ENCODE measurements at regions not wholly inside any gene's neighbourhood (a gene's known extent, or its start where the extent isn't known, plus 50 kb on each side); places are given as distances from the start of the nearest gene placed in this dataset.

DNA sequence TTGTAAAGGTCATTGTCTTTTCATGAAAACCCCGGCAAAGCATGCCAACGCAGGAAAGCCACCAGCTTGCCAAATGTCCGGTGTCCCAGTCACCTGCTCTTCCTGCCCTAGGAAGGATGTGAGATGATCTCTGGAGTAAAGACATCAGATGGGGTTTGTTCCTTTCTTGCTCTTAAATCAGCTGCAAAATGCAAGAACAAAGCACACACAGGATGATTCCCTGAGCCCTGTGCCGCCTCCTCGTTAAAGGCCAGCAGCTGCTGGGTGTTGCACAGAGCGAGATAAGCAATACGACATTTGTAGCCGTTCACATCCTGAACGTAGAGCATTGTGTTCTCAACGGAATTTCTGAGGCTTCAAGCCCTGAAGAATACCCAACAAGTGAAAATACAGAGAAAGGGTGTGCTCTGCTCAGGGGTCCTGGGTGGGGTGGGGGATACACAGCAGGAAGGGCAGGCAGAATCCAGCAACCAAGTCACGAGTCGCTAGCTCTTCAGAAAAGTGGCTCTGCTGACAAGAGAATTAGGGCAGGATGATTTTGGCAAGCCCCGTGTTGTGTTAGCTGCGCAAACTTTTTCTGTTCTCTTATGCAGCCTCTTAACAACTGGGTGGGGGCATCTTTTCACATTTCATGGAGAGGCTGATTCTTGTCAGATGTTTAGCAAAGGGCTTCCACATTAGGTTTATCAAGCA is 229.2 kb upstream of the MAP3K1 start:
- no peak for DNase-seq

DNA sequence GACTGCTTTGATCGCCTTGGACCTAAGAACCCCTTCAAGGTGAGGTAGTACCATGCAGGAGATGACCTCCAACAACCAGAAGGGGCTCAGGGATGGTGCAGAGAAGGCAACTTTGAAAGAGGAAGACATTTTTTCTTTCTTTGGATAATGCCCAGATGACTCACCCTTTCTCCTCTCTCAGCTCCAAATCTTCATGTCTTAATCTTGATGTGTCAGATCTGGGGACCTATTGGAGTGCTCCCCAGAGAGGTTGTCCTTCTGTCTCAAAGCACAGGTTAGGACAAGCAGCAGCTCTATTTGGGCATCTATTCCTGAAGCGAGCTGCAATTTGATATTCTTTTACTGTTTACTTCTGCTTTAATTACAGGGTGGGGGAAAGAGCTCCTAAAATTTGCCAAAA is 229.9 kb upstream of the MAP3K1 start:
- peak; percentile 60 for DNase-seq

DNA sequence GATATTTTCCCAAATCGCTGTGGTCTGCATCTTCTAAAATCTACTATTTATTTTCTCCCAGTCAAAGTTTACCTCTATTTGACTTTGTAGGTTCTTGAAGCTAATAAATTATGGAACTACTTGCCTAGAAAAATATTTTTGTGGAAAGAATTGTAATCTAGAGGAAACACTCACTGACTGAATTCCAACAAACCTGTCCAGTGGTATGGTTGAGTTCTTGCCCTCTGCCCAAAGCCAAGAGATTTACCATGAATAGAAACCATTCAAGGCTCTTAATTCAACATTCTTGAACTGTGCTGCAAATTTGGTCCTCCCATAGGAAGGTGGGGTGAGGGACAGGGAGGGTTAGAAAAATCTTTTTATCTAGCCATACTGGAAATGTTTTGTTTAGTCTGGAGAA is 233.9 kb upstream of the MAP3K1 start:
- no peak for DNase-seq

DNA sequence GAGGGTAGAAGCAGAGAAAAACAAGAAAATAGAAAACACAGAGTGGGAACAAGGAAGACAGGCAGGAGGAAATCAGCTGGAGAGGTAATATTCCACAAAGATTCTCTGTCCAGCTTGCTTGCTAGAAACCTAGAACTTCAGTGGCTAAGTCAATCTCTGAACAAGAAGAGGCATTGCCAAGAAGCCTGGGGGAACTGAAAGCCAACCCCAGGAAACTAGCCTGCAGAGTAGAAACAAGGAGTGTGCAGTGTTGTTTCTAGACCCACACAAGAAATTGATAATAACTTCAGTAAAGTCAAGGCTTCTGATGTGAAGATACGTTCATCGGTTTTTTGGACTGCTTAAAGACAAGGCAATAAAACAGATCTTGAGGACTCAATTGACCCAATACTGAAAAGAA is 234.5 kb upstream of the MAP3K1 start:
- DNase-seq: no peak

DNA sequence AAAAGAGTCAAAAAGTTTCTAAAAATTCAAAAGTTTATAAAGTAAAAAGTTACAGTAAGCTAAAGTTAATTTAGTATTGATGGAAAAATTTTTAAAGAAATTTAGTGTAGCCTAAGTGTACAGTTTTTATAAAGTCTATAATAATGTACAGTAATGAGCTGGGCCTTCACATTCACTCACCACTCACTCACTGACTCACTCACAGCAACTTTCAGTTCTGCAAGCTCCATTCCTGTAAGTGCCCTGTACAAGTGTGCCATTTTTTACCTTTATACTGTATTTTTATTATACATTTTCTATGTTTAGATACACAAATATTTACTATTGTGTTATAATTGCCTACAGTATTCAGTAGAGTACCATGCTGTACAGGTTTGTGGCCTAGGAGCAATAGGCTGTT is 239.5 kb upstream of the MAP3K1 start:
- peak; percentile 39 for DNase-seq

DNA sequence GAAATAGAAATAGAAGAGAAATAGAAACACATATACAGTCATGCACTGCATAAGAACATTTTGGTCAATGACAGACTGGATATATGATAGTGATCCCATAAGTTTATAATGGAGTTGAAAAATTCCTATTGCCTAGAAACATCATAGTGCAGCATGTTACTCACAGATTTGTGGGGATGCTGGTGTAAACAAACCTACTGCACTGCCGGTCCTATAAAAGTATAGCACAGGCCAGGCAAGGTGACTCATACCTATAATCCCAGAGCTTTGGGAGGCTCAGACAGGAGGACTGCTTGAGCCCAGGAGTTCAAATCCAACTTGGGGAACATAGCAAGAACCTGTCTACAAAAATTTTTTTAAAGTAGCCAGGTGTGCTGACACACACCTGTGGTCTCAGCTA is 240.6 kb upstream of the MAP3K1 start:
- DNase-seq: no peak

DNA sequence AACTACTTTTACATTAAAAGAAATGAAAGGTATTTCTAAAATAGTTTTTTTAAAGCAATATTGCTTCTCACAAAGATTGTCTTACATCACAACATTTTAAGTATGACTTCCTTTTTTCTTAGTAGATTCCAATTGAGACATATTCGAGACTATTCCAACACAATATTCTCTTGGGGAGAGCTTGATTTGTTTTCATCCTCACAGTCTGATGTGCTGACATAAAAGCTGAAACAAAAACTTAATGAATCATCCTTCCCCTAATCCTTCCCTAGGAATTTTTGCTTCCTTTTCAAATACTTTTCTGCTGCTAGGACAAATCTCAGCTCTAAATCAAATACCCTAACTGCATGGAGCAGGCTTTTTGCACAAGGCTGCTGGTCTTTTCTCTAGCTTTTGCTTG is 245.8 kb upstream of the MAP3K1 start:
- peak; percentile 66 for DNase-seq

DNA sequence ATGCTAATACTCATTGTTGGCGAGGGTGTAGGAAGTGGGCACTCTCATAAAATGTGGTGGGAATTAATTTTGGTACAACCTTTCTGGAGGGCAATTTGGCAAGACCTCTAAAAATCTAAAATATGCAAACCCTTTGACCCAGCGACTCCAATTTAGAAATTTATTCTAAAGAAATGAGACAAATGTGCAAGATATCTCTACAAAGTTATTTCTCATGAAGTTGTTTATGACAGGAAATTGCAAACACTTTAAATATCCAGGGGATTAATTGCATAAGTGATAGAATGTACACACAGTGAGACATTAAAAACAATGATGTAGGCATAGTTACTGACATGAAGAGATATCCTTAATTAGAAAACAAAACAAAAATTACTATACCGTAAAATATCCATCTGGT is 246.3 kb upstream of the MAP3K1 start:
- no peak for DNase-seq

DNA sequence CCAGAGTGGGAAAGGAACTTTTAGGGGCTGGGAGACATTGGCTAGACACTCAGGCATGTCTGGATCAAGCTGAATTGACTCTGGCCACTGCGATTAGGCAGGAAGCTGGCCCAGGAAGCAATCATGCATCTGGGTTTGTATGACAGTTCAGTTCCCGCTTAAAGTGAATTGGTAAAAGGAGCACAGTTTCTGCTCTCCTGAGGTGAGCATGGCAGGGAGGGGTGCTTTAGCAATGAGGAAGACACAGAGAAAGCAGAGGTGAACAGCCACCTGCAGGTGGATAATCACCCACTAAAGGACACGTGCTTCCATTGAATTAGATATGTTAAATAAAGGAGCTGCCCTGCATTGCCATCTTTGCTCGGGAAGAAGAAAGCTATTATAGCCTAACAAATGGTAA is 248.1 kb upstream of the MAP3K1 start:
- DNase-seq: no peak

DNA sequence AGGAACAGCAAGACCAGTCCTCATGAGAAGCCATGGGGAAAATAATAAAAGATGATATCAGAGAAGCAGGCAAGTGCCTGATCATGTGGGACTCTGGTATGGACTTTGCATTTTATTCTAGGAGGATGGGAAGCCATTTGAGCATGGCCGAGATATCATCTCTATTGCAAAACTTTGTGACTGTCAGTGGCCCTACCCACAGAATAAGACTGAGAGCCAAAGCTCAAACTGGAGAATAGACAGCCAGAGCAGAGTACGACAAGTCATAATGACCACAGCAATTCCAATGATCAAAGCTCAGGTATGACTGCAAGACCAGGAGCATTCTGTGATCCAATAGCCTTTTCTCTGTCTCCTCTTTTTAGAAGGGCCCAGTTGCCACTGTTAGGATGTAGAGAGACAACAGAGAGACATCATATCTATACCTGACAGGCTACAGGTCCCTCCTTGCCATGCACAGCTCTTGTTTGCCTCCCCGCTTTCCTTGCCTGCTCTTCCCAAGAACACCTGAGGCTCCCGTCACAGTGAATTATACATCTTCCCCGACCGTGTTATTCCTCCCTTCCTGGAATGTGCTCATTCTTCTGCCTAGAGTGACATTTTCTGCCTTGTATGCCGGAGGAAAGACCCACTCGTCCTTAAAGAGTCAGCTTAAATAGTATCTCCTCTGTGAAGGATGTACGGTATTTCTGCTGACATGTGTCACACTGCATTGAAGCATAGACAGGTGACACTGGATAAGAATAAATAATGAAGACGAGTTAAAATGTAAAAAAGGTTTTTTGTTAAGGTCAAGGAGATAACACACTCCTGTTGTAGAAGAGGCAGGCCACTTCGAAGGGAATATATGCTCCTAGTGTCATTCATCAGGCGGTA is 248.7 kb upstream of the MAP3K1 start:
- no peak for DNase-seq

DNA sequence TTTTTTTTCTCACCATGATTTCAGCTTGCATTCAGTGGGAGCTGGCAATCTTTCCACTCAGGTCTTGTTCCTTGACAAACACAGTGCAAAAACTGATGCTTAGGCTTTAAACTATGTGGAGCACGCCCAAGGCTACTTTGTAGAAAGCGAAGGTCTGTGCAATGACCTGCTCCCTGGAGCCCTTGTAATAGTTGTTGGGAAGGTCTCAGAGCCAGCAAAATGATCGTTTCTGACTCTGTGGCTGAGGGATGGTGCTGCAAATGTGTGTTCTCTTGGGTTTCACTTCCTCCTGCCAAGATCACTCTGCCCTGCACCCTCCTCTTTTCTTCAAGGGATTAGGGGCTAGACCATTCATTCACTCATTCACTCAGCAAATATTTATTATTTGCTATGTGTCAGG is 249.7 kb upstream of the MAP3K1 start:
- peak; percentile 68 for DNase-seq

DNA sequence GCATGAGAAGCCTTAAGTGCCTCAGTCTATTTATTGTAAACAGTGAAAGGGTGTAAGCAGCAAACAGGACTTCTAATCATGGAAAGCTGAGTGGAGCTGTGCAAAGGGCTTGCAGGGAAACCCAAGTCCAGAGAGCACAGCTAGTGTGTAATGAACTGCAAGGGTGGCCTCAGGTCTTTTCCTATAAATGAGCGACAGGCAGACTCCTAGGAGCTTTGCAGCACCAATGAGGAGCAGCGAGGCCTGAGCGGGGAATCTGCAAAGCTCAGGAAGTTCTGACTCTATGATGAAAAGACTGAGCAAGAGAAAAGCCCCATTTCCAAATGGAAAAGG is 250.1 kb upstream of the MAP3K1 start:
- no peak for DNase-seq

DNA sequence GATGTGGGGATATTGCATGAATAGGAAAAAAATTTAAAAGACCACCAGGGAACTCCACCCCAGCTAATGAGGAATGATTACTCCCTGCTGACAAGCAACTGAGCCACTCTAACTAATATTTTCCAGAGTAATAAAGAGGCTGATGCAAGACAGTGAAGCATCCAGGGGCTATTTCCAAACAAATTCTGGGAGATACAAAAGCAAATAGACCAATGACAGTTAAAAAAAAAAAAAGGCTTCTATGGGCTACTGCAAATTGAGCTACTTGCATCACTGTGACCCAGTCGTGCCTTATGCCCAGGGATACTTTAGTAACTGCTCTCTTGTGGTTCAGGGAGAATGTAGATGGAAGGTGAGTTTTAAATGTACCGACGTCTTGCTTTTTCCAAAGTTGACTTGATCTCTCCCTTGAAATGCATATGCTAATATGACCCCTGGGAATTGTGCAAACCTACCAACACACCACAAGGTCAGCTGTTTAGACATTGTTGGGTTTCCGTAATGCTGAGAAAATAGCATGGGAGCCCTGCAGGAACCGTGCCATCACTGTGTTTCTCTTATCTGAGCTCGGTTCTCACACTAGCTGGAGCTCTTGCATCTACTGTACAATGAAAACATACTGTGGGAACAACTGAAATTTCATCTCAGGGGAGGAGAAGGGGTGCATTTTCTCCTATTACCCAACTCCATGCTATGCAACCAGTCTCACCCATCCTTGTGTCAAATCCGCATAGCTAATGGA is 250.6 kb upstream of the MAP3K1 start:
- DNase-seq: no peak

DNA sequence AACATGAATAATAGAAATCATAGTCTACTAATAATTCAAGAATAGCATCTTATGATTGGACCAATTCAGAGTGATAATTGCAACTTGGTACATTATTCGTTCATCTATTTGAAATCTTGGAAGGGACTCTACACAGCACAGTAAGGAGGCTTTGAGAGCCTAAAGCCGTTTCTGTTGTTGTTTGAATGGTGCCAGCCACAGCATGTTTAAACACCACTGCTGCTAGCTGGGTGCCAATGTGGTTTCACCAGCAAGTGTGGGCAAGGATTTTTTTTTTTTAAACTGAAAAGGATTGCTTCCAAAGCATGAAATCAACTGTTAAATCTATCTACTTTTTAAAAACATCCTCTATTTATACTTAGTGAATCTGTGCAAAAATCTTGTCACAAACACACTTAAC is 253.9 kb upstream of the MAP3K1 start:
- DNase-seq: no peak

DNA sequence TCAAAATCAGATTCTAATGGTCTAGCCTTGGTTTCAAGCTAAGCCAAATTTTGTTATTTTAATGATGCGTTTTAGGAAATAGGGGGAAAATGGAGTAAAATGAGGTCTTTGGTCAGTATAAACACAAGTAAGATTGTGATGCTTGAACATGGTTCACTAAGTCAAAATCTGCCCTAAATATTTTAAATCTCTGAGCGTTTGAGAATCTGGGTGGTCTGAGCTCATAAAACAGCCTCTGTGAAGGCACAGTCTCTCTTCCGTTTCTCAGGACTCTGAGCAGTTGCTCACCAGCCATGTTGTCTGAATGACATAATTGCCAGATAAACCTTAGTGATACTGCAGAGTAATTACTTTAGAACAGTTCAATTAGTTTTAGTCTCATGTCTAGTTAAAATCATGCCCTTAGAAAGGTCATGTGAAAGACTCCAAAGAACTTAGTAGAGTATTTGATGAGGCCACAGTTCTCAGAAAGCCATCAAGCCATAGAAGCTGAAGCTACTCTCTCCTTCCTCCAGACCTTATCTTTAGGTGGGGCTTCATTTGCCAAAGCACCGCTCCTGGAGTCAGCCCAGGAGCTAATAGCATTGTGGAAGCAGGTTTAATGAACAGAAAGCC is 257.1 kb upstream of the MAP3K1 start:
- DNase-seq: no peak

DNA sequence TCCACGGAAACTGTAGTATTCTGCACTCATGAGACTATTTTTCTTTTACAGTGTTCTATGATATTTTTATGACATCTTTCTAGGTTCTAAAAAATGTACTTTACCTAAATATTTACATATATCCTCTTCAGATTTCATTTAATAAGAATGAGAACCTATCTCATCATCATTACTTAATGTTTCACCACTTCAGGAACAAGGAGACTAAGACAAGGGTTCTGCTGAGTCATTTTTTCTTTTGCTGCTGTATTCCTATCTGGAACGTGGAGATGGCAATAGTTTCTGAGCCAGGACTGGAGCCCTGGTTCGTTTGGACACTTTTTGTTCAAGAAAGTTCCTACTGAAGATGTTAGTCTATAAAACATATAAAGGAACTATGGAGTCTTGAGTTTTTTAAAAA is 258.2 kb upstream of the MAP3K1 start:
- DNase-seq: peak; percentile 27

DNA sequence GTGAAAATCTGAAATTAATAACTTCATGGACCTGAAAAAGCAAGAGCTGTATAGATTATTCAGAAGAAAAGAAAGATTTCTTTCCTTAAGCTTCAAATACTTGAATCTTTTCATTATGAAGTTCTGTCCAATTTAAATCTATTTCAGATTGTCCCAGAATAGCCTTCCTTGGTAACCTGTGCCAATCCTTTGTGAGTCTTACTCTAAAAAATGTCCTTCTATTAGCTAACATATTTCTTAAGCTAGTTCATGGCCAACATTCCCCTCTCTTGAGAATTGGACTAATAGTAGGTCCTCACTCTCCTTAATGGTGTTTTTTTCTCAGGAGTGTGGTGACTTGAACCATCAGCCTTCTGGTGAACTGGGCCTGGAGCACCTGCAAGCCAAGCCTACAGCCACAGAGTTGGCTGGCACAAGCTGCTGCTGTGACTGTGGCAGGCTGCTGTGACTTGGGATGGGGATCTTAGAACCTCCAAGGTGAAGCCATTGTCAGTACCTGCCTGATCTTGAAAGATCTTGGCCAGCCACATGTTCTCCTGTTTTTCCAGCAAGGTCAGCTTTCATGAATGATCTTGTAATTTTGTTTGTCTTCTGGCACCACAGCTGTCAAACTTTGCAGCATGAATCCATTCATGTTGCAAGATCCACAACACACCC is 262.6 kb upstream of the MAP3K1 start:
- DNase-seq: no peak

DNA sequence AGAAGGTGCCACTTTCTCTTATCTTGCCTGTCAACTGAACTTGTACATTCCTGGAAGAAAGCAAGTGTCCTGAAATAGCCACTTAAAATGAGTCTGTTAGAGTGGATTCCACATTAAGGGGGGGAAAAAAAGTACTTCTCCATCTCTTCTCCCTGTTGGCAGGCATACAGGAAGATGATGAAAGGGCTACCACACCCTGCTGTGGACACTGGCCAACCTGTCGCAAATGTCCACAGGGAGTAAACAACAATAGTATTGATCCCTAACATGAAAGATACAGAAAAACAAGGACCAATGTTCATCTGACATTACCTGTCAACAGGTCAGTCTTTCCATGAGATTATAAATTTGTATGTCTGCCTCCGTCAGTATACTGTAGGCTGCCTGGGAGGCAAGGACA is 265.1 kb upstream of the MAP3K1 start:
- no peak for DNase-seq

DNA sequence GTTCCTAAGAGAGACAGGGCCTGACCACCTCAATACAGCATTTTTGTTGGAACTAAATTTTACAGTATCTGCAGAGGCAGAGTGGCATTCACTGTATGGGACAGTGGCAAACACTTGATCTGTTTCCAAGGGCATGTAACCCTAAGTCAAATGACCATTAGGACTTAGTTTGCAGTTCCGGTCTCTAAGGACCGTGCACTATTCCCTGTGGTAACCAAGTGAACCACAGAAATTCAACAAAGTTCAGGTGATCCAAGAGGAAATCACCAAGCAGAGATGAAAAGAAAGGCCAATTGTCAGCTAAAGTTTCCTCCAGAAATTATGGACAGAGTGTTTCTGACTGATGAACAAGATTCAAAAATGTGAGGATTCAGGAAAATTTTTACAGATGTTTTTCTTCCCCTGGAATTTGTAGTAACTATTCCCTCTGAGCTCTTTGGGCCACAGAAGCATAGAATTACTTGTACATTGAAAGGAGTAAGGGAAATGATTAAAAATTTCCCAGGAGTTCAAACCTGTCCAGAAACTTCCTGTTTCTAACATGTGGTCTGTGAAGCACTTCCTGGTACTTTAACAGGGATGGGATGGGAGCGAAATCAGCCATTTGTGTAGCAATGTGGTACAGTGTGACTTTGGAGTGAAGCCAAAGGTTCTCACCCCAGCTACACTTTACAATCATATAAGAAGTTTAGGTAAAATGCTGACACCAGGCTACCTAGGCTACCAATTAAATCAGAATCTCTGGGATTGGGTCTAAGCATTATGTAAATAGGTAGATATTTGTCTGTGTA is 266.1 kb upstream of the MAP3K1 start:
- DNase-seq: peak; percentile 30

DNA sequence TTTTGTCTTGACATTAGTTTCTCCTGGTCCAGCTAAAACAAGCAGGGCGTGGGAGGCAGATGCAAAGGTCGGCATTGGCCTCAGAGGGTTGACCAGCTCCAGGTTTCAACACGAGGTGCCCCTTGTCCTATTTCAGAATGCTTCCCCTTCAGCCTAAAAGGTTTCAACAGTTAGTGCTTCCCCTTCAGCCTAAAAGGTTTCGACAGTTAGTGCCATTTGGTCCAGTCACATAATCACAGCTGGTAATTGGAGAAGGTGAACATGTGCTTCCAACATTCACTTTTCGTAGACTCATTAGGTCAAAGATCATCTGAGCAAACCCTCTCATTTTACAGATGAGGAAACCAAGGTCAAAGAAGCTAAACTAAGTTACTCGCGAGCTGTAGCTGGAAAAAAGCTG is 270.3 kb upstream of the MAP3K1 start:
- DNase-seq: peak; percentile 95

DNA sequence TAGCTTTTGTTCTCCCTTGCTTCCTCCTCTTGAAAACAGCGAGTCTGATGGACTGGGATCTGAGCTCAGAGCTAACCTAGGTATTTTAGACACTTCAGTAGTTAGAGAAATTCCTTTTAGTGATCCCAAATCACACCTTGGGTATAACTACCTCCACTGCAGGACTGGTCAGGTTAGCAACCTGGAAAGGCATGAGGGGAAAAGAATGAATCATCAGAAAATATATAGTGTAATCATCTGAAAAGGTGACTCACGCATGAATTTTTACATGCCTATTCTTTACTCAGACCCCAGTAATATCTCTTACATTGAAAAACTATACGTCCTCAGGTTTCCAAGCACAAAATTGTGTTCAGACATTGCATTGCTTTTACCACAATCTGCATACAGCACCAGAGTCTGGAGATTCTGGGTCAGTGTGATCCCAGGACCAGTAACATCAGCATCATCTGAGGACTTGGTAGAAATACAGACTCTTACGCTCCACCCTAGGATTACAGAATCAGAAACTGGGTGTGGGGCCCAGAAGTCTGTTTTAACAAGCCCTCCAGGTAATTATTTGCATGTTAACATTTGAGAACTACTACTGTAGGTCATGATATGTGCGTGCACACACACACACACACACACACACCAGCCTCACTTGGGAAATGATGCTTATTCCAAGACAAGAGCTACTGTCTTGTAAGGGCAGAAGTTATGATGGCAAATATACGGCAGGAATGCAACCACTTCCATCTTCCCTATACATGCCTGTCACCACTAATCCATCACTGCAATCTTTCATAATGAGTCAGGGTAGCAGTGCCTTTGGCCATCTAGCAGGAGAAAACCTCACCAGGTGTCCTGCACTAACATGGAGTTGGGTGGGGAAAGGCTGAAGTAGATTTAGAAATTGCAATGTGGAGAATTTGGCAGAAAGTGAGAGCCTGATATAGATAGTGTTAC is 271.6 kb upstream of the MAP3K1 start:
- no peak for DNase-seq
